GM18870 (cell line): ENCODE measurements at regions not wholly inside any gene's neighbourhood (a gene's known extent, or its start where the extent isn't known, plus 50 kb on each side); places are given as distances from the start of the nearest gene placed in this dataset.

Source experiments
- ATAC-seq: cut with Tn5 transposase; IDR thresholded peaks from one replicate; pipeline ENCODE4 v1.9.1; 2021; ENCODE audit warnings: moderate library complexity; ENCODE audit not compliant: unreplicated experiment

DNA sequence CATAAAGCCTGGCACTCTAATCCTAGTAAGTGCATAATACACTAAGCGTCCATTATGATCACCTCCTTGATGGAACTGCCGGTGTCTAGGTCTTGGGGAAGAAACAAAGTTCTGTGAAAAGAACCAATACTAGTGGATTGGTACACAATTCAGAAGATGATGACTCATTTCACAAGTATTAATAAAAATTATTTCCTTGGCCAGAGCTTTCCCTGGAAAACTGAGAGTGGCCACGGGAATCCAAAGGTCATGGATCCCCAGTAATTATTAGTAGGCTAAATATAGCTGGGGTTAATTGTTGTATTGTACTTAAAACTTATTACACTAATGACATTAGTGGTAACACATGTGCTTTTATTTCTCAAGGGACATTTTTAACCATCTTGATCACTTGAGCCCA is 808.0 kb upstream of the NR2F2 start:
- ATAC-seq, result no peak

DNA sequence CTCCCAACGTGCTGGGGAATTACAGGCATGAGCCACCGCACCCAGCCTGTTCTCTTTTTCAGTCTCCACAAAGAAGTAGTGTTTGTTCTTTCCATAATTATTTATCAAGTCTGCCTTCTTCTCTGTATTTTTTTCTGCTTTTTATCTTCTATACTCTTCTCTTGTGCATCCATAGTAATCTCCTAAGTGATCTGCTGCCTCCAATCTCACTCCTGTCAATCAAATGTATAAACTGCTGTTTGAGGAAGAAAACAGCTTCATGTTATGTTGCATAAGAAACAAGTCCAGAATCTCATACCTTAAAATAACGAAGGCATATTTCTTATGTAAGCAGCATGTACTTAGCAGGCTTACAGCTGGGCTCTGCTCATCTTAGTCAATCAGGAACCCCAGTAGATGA is 801.6 kb upstream of the NR2F2 start:
- no peak for ATAC-seq

DNA sequence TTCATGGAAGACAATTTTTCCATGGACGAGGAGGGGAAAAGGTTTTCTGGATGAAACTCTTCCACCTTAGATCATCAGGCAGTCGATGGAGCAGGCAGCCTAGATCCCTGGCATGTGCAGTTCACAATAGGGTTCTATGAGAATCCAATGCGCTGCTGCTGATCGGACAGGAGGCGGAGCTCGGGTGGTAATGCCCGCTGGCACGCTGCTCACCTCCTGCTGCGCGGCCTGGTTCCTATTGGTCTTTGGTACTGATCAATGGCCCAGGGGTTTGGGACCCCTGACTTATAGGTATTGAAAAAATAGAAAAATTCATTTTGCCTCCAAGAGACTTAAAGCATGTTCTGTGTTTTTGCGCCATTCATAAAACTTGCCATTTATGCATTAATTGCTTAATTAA is 793.9 kb upstream of the NR2F2 start:
- ATAC-seq, result no peak

DNA sequence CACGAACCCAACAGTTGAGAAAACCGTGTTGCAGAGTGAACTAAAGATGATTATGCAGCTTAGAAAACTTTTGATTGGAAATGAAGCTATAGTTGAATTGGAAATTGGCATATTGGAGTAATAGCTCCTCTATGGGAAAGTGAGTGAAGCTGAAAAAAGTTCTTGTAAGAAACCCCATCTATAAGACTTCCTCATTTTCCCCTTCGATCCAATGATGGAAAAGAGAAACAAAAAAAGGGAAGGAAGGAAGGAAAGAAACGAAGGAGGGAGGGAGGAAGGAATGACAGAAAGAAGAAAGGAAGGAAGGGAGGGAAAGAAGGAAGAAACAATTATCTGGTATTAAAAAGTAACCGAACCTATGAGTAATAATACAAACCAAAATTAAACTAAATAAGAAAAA is 791.8 kb upstream of the NR2F2 start:
- ATAC-seq, result no peak

DNA sequence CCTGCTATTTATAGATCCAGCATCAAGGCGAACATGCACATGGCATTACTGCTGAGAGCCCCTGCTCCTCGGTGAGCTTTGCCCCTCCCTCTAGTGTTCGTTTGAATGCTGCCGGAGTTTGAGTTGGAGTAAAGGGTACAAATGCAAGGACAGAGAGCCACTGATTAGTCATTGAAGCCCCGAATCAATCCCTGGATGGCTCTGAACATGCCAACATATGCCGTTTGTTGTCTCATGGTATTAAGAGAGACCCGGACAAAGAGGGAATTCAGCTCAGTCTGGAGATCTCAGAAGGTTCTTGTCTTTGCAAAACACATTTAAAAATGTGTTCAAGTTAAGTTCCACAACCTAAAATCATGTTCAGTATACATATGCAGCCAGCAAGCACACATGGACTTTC is 789.2 kb upstream of the NR2F2 start:
- no peak for ATAC-seq

DNA sequence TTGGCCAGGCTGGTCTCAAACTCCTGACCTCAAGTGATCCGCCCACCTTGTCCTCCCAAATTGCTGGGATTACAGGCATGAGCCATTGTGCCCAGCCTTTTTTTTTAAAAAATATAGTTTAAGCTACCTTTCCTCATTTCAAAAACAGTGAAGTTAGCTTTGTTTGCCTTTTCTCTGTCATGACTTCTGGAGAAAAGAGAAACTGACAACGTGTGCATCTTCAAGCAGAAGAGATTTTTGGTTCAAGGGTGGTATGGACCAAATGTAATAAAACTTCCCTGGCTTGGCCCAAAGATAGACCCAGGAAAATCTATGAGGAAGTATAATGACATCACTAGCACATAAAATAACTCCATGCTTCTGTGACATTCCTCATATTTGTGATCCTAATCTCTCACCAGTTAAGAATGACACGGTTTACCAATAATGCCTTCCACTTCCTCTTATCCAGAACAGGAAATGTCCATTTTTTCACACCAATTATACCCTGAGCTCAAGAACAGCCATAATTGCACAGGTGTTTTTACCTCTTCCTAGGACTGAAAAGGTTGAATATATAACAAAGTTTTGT is 781.2 kb upstream of the NR2F2 start:
- ATAC-seq, result no peak

DNA sequence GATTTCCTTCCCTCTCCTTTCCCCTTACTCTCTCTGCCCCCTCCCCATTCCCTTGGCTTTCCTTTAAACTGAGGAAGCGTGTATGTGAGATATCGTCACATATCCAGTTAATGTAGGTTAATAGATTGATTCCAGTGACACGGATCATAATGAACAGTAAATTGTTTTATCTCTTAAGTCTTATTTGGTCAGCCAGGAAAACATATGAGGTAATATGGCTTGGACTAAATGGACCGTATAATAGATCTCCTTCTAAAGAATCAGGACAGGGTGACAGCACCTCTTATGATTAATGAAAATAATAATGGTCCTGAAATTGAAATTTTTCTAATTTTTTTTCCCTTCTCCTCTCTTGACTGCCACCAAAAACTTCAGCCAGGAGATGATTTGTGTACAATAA is 779.8 kb upstream of the NR2F2 start:
- ATAC-seq, result no peak

DNA sequence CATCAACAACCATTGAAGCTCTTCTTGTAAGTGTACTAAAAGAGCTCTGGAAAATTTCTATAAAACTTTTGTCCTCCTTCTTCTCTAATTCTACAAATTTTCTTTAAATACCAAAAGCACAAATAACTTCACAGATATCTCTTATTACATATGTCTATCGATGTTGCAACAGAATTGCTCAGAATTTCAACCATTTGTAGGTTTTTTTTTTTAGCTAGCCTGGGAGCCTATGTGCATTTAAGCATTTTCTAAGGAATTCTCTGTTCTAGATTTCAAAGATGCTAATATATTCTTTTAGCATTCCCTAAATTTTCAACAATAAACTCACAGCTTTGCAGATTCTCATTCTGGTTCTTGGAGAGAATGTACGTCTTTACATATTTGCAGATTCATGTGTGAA is 774.3 kb upstream of the NR2F2 start:
- no peak for ATAC-seq

DNA sequence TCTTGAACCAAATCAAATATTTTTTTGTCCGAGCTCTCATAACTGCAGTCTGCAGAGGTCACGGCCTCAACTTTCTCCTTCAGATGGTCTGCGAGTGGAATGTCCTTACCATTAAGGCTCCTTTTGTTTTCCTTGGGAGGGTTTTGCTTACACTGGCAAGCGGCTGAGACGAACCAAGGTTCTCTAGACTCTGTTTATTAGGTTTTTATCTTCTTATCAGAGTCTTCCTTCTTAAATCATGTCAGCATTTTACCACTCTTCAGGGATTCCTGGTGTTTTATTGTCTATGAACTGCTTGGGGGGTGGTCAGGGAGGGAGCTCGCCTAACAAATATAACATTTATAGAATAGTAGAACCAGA is 773.7 kb upstream of the NR2F2 start:
- ATAC-seq, result no peak

DNA sequence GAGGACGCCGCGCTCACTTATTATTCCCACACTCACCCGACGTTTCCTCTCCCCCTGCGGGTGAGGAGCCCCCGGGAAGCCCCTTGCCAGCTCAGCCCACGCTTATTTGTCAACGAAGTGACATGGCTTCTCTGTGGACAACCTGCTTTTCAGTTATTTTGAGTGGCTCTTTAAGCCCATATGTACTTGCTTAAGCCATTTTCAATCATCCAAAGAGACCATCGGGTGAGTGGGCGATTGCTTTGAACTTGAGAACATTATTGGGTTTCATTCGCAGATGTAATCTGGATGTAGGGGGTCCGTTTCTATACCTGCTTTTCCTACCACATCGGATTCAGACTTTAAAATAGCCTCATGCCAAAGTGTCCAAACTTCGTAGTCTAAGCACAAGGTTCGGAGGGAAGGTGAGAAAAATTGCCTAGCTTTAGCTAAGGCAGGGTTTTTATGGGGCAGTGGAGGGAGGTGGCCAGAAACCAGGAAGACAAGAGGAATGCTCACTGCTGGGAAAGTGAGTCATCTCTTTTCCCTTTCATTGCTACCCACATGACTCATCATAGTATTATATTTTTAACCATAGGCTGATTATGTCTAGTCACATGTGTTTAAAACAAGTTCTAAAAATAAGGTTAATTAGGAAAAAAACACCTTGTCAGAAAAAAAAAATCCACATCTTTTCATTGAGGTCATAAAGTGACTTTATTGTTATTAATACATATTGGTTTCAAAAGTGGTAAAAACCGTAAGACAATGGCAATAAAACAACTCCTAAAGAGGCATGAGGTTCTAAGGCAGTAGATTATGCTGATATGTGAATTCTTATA is 773.1 kb upstream of the NR2F2 start:
- ATAC-seq, result no peak

DNA sequence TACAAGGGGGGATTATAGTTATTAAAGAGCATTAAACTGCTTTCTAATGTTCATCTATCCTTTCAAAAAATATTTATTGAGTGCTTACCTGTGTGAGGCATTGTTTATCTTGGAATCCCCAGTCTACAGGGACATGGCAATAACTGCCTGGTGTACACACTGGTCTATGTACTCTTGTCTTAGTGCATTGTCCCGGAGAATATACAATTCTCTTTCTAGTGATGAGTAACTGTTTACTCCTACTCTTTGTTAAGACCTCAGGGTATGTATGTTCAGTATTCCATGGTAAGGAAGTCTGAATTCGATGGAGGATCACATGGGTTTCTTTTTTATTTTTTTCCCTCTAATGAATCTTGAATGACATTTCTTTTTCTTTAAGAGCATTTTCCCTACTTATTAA is 772.4 kb upstream of the NR2F2 start:
- ATAC-seq, result no peak

DNA sequence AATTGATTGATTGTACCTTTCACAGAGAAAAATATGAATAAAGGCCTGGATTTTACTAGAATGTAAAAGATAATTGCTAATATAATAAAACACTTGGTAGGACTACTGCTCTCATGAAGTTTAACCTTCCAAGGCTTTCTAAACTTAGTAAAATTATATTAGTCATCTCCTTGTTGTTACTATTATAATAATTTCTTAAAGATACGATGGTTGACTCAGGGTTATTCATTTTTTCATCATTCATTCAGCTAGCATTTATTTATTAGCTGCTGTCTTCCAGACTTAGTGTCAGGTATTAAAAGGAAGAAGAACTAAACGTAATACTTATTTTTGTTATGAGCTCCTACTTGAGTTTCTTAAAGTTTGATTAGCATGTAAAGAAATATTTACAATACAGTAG is 771.6 kb upstream of the NR2F2 start:
- ATAC-seq, result no peak

DNA sequence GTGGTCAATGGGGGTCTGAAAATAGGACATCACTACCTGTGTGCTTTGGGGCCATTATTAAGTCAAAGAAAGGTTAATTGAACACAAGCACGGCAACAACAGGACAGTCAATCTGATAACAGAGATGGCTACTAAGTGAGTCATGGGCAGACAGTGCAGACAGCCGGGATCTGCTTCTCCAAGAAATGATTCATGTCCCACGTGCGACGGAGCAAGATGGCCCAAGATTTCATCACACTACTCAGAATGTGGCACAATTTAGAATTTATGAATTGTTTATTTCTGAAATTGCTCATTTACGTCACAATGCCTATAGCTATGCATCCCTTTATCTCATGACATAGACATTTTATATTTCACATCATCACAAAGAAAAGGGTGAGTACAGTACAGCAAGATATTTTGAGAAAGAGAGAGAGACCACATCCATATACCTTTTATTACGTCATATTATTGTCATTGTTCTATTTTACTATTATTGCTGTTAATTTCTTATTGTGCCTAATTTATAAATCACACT is 770.6 kb upstream of the NR2F2 start:
- no peak for ATAC-seq

DNA sequence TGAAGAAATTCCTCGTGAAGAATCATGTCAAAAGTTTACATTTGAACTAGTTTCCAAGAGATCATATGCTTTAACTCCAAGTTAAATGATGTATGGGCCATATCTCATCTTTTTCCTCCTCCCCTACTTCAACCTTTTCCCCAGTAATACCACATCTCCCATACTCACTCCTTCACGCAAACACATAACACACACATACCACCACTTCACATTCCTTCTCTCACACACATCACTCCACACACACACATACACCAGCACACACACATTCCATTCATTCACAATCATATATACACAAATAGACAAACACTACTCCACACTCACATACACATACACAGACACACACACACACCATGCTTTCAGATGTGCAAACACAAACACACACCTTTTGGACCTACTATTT is 769.0 kb upstream of the NR2F2 start:
- no peak for ATAC-seq

DNA sequence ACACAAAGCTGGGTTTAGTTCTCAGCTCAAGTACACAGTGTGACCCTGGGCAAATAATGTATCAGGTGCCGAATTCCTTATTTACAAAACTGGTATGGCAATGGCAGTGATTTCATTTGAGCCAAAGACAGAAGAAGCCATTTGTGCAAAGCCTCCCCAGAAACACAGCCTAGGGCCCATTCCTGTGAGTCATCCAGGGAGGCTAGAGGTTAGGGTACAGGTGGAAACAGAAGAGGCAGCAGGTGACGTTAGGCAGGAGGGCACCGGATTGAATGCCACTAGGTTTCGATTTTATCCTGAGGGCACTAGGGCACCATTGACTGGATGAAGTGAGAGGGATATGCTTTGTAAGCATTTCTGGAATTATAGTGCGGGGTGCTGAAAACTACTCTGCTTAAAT is 766.9 kb upstream of the NR2F2 start:
- ATAC-seq, result no peak

DNA sequence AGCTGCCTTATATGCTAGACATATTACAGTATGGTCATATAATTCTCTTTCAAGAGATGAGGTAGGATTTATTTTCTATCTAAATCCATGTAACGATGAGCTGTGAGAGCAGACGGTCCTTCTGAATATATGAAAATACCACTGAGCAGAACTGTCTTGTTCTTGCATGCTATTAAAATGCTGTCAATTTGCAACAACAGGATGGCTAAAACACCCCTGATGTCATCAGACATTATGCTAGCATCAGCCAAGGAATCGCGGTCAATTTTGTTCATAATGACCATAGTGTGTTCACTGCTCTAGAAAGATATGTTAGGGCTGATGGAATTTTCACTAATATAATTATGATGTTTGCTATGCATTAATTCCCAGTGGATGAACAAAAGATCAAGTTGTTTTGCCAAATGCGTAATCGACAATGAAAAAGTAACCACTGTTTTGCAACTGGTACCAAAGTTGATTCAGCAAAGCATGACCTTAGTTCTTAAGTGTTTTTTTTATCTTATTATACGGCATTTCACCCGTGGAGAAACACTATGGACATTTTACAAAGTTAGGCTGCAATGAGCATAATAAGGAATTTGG is 765.4 kb upstream of the NR2F2 start:
- no peak for ATAC-seq

DNA sequence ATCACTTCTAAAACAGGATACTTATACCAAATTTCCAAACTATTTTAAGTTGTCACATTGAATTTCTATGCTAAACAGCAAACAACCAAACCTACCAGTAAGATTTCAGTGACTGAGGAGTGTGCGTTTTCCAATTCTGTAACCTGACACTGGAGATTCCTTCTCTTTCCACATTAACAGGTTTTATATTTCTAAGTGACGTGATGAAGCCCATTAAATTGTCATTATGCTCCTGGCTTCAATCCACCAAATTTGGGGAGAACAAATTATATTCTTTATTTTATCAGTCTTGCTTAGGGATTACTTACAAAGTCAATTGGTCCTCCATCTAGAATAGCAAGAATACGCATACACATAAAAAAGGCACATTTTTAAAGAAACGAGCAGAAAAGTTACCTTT is 764.8 kb upstream of the NR2F2 start:
- no peak for ATAC-seq

DNA sequence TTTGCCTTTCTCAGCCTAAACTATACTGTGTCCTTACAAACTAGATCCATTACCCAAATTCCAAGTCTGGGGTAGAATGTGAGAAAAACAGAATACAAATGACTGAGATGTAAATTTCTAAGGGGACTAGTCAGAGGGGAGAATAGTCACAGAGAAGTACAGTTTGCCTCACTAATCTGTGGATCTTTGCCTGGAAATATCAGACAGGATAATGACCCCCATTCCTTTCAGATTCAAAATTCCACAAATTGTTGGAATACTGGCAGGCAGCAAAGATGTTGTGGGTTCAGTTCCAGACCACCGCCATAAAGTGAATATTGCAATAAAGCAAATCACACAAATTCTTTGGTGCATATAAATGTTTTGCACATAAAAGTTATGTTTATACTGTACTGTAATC is 762.8 kb upstream of the NR2F2 start:
- no peak for ATAC-seq

DNA sequence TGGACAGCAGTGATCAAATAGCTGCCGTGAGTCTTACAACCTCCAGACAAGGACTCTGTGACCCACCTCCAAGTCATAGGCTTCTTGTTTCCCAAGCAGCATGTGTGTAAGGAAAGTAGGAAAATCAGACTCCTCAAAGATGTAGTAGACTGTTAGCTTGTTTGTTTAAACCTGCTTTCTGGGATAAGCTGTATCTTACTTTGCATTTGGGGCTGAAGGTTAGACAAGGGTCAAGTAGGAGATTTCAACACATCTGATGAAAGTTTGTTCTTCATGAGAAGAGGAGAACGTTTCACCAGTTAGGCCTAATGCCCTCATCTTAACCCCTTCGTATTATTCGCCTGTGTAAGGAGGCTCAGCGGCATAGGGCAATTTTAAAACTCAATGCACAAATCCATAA is 756.4 kb upstream of the NR2F2 start:
- no peak for ATAC-seq

DNA sequence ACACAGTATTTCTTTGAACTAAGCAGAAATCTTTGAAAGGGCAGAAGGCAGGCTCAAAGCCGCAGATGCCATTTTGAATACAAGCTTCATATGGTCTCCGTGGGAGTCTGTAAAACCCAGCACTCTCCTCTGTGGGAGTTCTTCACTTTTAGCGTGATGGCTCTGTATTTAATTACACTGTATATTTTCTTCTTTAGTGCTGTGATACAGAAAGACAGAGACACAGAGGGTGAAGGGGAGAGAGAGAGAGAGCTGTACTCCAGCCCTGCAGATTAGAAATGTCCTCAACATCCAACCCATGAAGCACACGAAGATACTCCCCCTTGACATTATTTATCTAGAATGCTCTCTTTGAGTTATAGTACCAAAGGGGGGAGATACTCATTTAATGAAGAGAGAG is 752.6 kb upstream of the NR2F2 start:
- no peak for ATAC-seq

DNA sequence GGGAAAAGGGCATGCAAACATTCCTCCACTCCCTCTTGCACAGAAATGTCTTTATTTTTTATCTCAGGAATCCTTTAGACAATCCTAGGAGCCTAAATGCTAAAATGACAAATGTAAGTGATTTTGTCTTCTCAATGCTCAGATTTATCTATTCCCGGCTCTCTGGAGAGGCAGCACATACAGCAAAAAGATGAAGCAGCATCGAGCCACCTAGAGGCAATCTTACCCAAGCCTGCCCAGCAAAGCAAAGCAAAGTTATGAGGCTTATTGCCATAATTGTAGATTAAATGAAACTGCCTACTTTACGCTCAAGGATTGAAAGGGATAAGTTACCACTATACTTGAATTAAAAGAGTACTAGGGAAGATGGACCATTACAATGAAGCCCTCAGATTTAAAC is 750.4 kb upstream of the NR2F2 start:
- ATAC-seq, result no peak

DNA sequence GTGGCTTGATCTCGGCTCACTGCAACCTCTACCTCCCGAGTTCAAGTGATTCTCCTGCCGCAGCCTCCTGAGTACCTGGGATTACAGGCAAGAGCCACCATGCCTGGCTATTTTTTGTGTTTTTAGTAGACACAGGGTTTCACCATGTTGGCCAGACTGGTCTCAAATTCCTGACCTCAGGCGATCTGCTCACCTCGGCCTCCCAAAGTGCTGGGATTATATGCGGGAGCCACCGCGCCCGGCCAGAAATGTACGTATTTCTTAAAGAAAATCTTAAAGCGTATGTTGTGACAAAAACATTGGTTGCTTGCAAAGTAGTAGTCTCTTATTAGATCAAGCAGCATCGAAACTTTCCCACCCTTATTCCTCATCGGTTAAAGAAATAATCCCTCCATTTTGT is 748.9 kb upstream of the NR2F2 start:
- no peak for ATAC-seq

DNA sequence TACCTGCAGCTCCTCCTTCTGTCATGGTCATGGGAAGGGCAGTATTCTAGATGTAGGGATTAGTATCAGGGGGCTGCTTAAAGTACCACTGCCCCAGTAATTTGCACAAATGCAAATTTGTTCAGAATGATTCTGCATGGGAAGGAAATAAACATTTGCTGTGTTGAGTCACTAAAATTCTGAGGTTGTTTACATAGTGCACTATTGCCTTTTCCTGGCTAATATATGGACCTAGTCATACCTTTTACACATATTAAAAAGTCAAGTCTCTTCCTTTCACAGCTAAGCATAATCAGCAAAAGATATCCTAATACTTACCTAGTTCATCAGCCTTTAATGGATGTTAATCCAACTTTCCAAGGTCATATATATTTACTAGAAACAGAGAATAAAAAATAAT is 746.4 kb upstream of the NR2F2 start:
- no peak for ATAC-seq
